ENCODE measurements at regions not wholly inside any gene's neighbourhood (a gene's known extent, or its start where the extent isn't known, plus 50 kb on each side); places are given as distances from the start of the nearest gene placed in this dataset.

DNA sequence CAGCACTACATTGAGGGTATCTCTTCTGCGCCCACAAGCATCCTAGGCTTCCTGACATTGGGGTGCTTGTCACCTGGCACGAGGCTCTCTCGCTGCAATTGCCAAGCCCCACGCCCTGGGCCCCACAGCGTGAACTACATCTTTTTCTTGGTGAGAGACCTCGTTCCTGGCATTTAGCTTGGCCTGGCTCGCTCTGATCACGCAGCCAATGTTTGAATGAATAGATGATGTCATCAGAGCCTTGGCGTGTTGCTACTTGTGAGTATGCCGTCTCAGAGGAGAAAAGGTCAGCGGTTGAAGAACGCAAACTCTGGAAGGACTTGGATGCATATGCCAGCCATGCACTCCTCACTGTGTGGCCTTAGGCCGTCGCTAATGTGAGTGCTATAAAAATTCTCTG lies 150.2 kb upstream of the AUTS2 start:
- TF ChIP-seq, protein P1, sequence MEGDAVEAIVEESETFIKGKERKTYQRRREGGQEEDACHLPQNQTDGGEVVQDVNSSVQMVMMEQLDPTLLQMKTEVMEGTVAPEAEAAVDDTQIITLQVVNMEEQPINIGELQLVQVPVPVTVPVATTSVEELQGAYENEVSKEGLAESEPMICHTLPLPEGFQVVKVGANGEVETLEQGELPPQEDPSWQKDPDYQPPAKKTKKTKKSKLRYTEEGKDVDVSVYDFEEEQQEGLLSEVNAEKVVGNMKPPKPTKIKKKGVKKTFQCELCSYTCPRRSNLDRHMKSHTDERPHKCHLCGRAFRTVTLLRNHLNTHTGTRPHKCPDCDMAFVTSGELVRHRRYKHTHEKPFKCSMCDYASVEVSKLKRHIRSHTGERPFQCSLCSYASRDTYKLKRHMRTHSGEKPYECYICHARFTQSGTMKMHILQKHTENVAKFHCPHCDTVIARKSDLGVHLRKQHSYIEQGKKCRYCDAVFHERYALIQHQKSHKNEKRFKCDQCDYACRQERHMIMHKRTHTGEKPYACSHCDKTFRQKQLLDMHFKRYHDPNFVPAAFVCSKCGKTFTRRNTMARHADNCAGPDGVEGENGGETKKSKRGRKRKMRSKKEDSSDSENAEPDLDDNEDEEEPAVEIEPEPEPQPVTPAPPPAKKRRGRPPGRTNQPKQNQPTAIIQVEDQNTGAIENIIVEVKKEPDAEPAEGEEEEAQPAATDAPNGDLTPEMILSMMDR (IDR thresholded peaks at IDR 0.05; ENCODE audit: low read length) = no peak
- TF ChIP-seq EZH2 (optimal IDR thresholded peaks at IDR 0.05; ENCODE audit: low read depth, low read length) = no peak
